ENCODE measurements at regions not wholly inside any gene's neighbourhood (a gene's known extent, or its start where the extent isn't known, plus 50 kb on each side); places are given as distances from the start of the nearest gene placed in this dataset.

- no peak for DNase-seq (ENCODE audit: low read depth)
These were observed 79.1 kb downstream of the TRIB2 start for GRCh38 chr2:12795851-12796250.

GRCh38 chr2:12796657-12797056 lies 79.9 kb downstream of the TRIB2 start:
- DNase-seq (ENCODE audit: low read depth), result no peak

- no peak for DNase-seq (ENCODE audit: low read depth)
These were observed 81.1 kb downstream of the TRIB2 start for GRCh38 chr2:12797815-12798214.

GRCh38 chr2:12803607-12804006 lies 86.9 kb downstream of the TRIB2 start:
- DNase-seq (ENCODE audit: low read depth), result no peak

GRCh38 chr2:12804091-12804856 lies 87.5 kb downstream of the TRIB2 start:
- DNase-seq (ENCODE audit: low read depth), result no peak

- DNase-seq (ENCODE audit: low read depth), result no peak
These were observed 88.3 kb downstream of the TRIB2 start for GRCh38 chr2:12805033-12805432.

GRCh38 chr2:12806549-12807242 lies 90.0 kb downstream of the TRIB2 start:
- no peak for DNase-seq (ENCODE audit: low read depth)

GRCh38 chr2:12807907-12808810 lies 91.4 kb downstream of the TRIB2 start:
- DNase-seq (ENCODE audit: low read depth), result no peak

GRCh38 chr2:12809526-12809925 lies 92.8 kb downstream of the TRIB2 start:
- DNase-seq (ENCODE audit: low read depth), result no peak

GRCh38 chr2:12811916-12812315 lies 95.2 kb downstream of the TRIB2 start:
- no peak for DNase-seq (ENCODE audit: low read depth)

- no peak for DNase-seq (ENCODE audit: low read depth)
These were observed 96.4 kb downstream of the TRIB2 start for GRCh38 chr2:12813166-12813565.

GRCh38 chr2:12816379-12817306 lies 99.9 kb downstream of the TRIB2 start:
- no peak for DNase-seq (ENCODE audit: low read depth)

GRCh38 chr2:12817870-12818269 lies 101.1 kb downstream of the TRIB2 start:
- DNase-seq (ENCODE audit: low read depth), result no peak

GRCh38 chr2:12818416-12819102 lies 101.8 kb downstream of the TRIB2 start:
- no peak for DNase-seq (ENCODE audit: low read depth)

- DNase-seq (ENCODE audit: low read depth), result no peak
These were observed 102.4 kb downstream of the TRIB2 start for GRCh38 chr2:12819103-12819475.

GRCh38 chr2:12819721-12820120 lies 103.0 kb downstream of the TRIB2 start:
- no peak for DNase-seq (ENCODE audit: low read depth)

- no peak for DNase-seq (ENCODE audit: low read depth)
These were observed 104.9 kb downstream of the TRIB2 start for GRCh38 chr2:12821656-12822055.

- no peak for DNase-seq (ENCODE audit: low read depth)
These were observed 107.6 kb downstream of the TRIB2 start for GRCh38 chr2:12824351-12824777.

GRCh38 chr2:12824778-12825379 lies 108.1 kb downstream of the TRIB2 start:
- no peak for DNase-seq (ENCODE audit: low read depth)

GRCh38 chr2:12826781-12827180 lies 110.0 kb downstream of the TRIB2 start:
- DNase-seq (ENCODE audit: low read depth), result no peak
